ENCODE measurements at regions not wholly inside any gene's neighbourhood (a gene's known extent, or its start where the extent isn't known, plus 50 kb on each side); places are given as distances from the start of the nearest gene placed in this dataset.

GRCh38 chr2:128692895-128693742 lies 374.5 kb upstream of the HS6ST1 start:
- H3K27ac ChIP-seq (ENCODE audit: insufficient read depth, low read depth, low read length): no peak overlapping the region
- TF ChIP-seq EZH2 (IDR thresholded peaks at IDR 0.05; ENCODE audit: borderline replicate concordance, low read depth, low read length, severe bottlenecking): no peak
- no peak for TF ChIP-seq FOS (IDR thresholded peaks at IDR 0.05; ENCODE audit: borderline replicate concordance, insufficient read depth, low read length)
- no peak for TF ChIP-seq CTCF (IDR thresholded peaks at IDR 0.05; ENCODE audit: extremely low read depth in 1 of 2, insufficient read depth in 1 of 2, low read depth in 1 of 2, low read length in 2 of 2)
- no peak for TF ChIP-seq JUN (IDR thresholded peaks at IDR 0.05; ENCODE audit: borderline replicate concordance, insufficient read depth, insufficient read length, low read depth)
- no peak for TF ChIP-seq MAX (IDR thresholded peaks at IDR 0.05; ENCODE audit: insufficient read depth, insufficient read length)
- FAIRE-seq (no peak), DNase-seq (ENCODE audit: low read depth, low spot score) (no peak)
- intact Hi-C loops (cut with micrococcal nuclease) (no loop called here), dilution Hi-C loops (cut with MboI; ENCODE audit: extremely low pct_ligation_motif_present, low sequenced_read_pairs) (no loop called here)
- no peak overlapping the region for H3K4me3 ChIP-seq (replicated peaks in 1 of 3; ENCODE audit: insufficient read depth in 1 of 3, low read depth in 1 of 3, low read length in 3 of 3)
- BruUV-seq (replicated peaks): no TSS peak
- ChIA-PET CTCF (no interaction called here), POLR2A (no interaction called here)
- no peaks in the 10 kb centered on the region for H3K9me1 ChIP-seq (replicated peaks; ENCODE audit: control insufficient read depth, extremely low read depth, insufficient read depth, low read length)
- H3K4me1 ChIP-seq (ENCODE audit: control insufficient read depth, extremely low read depth, insufficient read depth, low read length): no peaks in the 10 kb centered on the region
- peaks cover 1% of the 10 kb centered on the region for H3K9me3 ChIP-seq (replicated peaks; ENCODE audit: control insufficient read depth, insufficient read depth, low read length)
- no peak overlapping the region for H3K9ac ChIP-seq (replicated peaks; ENCODE audit: extremely low read depth, insufficient read depth, low read length)
- H3K27me3 ChIP-seq (ENCODE audit: control insufficient read depth in 2 of 2, insufficient read depth in 2 of 2, low read length in 2 of 2): no peaks in the 10 kb centered on the region
- no peaks in the 10 kb centered on the region for H3K79me2 ChIP-seq (ENCODE audit: control insufficient read depth, insufficient read depth, low read length)
- H2AFZ ChIP-seq (ENCODE audit: low read depth, low read length): no peak overlapping the region
- no peak overlapping the region for H3K4me2 ChIP-seq (ENCODE audit: insufficient read depth, low read length)
- no peaks in the 10 kb centered on the region for H4K20me1 ChIP-seq (replicated peaks; ENCODE audit: control insufficient read depth, extremely low read depth, insufficient read depth, low read length)
- no peaks in the 10 kb centered on the region for H3K36me3 ChIP-seq (ENCODE audit: control insufficient read depth in 2 of 2, extremely low read depth in 1 of 2, insufficient read depth in 2 of 2, low read length in 2 of 2)
